ENCODE measurements at regions not wholly inside any gene's neighbourhood (a gene's known extent, or its start where the extent isn't known, plus 50 kb on each side); places are given as distances from the start of the nearest gene placed in this dataset.

DNA sequence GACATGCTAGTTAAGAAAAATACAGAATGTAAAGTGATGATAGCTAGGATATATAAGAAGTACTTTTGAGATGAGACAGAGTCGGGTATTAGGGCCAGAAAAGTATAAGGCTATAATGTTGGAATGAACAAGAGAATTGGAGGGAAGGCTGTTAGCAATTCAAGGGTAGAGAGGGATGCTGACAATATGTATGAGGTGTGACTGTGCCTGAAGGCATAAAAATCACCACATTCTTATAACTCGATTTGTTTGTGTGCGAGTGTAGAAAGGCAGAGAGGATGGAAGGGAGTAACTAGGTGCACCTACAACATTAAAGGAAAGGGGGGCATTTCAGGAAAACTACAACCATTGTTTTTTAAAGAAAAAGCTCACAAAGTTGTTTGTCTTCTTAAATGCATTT, 86.0 kb downstream of the FAT4 start:
- Mint-ChIP-seq H3K4me3 (no peak overlapping the region), H3K9me3 (no peaks in the 10 kb centered on the region), H3K27ac (no peak overlapping the region), H3K27me3 (no peaks in the 10 kb centered on the region), H3K4me1 (ENCODE audit: low read depth) (no peaks in the 10 kb centered on the region), H3K36me3 (ENCODE audit: low read depth) (no peaks in the 10 kb centered on the region)
- ChIA-PET CTCF (no interaction called here), POLR2A (no interaction called here)
- DNase-seq (no peak), ATAC-seq (no peak)
- TF ChIP-seq, protein P1, sequence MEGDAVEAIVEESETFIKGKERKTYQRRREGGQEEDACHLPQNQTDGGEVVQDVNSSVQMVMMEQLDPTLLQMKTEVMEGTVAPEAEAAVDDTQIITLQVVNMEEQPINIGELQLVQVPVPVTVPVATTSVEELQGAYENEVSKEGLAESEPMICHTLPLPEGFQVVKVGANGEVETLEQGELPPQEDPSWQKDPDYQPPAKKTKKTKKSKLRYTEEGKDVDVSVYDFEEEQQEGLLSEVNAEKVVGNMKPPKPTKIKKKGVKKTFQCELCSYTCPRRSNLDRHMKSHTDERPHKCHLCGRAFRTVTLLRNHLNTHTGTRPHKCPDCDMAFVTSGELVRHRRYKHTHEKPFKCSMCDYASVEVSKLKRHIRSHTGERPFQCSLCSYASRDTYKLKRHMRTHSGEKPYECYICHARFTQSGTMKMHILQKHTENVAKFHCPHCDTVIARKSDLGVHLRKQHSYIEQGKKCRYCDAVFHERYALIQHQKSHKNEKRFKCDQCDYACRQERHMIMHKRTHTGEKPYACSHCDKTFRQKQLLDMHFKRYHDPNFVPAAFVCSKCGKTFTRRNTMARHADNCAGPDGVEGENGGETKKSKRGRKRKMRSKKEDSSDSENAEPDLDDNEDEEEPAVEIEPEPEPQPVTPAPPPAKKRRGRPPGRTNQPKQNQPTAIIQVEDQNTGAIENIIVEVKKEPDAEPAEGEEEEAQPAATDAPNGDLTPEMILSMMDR (IDR thresholded peaks at IDR 0.05) = no peak
- intact Hi-C loops (cut with micrococcal nuclease) = no loop called here

- ChIA-PET POLR2A (no interaction called here), CTCF (no interaction called here)
- H3K4me1 Mint-ChIP-seq (ENCODE audit: low read depth) = no peaks in the 10 kb centered on the region
- no peaks in the 10 kb centered on the region for H3K9me3 Mint-ChIP-seq
- no peaks in the 10 kb centered on the region for H3K27me3 Mint-ChIP-seq
- TF ChIP-seq, protein P1 (IDR thresholded peaks at IDR 0.05) = no peak
- H3K27ac Mint-ChIP-seq = no peak overlapping the region
- ATAC-seq (no peak), DNase-seq (no peak)
- no peaks in the 10 kb centered on the region for H3K36me3 Mint-ChIP-seq (ENCODE audit: low read depth)
- intact Hi-C loops (cut with micrococcal nuclease) = no loop called here
- no peak overlapping the region for H3K4me3 Mint-ChIP-seq
Observed at GRCh38 chr4:125401784-125402183, 87.0 kb downstream of the FAT4 start.

- intact Hi-C loops (cut with micrococcal nuclease) = no loop called here
- no peaks in the 10 kb centered on the region for H3K4me1 Mint-ChIP-seq (ENCODE audit: low read depth)
- H3K27ac Mint-ChIP-seq = no peak overlapping the region
- DNase-seq (no peak), ATAC-seq (no peak)
- no peaks in the 10 kb centered on the region for H3K27me3 Mint-ChIP-seq
- ChIA-PET POLR2A (no interaction called here), CTCF (no interaction called here)
- no peak overlapping the region for H3K4me3 Mint-ChIP-seq
- TF ChIP-seq, protein P1 (IDR thresholded peaks at IDR 0.05) = no peak
- H3K36me3 Mint-ChIP-seq (ENCODE audit: low read depth) = no peaks in the 10 kb centered on the region
- peaks cover 5% of the 10 kb centered on the region for H3K9me3 Mint-ChIP-seq
Observed at GRCh38 chr4:125420526-125420925, 105.8 kb downstream of the FAT4 start.

DNA sequence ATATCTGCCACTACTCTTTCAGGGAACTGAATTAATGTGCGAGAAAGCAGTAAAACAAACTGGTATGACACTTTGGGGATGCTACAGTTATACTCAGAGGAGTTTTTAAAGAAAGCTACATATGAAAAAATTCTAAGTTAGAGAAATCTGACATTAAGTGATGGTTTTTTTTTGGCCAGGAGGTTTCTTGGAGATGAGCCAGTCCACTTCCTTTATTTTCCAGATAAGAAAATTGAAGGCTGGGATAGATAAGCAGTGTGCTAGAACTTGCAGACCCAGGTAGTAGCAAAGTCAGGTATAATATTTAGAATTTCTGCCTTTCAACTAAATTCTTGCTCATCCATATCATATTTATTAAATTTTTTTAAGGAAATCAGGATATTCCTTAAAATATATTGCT, 106.8 kb downstream of the FAT4 start:
- intact Hi-C loops (cut with micrococcal nuclease) = no loop called here
- Mint-ChIP-seq H3K4me1 (ENCODE audit: low read depth) (no peaks in the 10 kb centered on the region), H3K27me3 (no peaks in the 10 kb centered on the region), H3K4me3 (no peak overlapping the region), H3K36me3 (ENCODE audit: low read depth) (no peaks in the 10 kb centered on the region), H3K27ac (no peak overlapping the region), H3K9me3 (peaks cover 5% of the 10 kb centered on the region)
- ATAC-seq = no peak
- ChIA-PET CTCF (no interaction called here), POLR2A (no interaction called here)
- TF ChIP-seq, protein P1 (IDR thresholded peaks at IDR 0.05) = no peak
- no peak for DNase-seq

GRCh38 chr4:125423124-125423523, 108.4 kb downstream of the FAT4 start:
- ChIA-PET CTCF (no interaction called here), POLR2A (no interaction called here)
- Mint-ChIP-seq H3K4me1 (ENCODE audit: low read depth) (no peaks in the 10 kb centered on the region), H3K4me3 (no peak overlapping the region), H3K27ac (no peak overlapping the region), H3K36me3 (ENCODE audit: low read depth) (no peaks in the 10 kb centered on the region), H3K27me3 (no peaks in the 10 kb centered on the region), H3K9me3 (peaks cover 5% of the 10 kb centered on the region)
- no peak for ATAC-seq
- intact Hi-C loops (cut with micrococcal nuclease) = no loop called here
- no peak for DNase-seq
- TF ChIP-seq, protein P1 (IDR thresholded peaks at IDR 0.05) = no peak
